Liver (tissue), 3 donors: ENCODE measurements at regions not wholly inside any gene's neighbourhood (a gene's known extent, or its start where the extent isn't known, plus 50 kb on each side); places are given as distances from the start of the nearest gene placed in this dataset.

Source experiments
- ATF3 ChIP-seq: IDR thresholded peaks from 2 replicates; pipeline ENCODE4 v1.6.1; 2016; ENCODE audit warnings: antibody characterized with exemption
- CTCF ChIP-seq: fragments of 150-350 bp; IDR thresholded peaks from 2 replicates; pipeline ENCODE4 v1.5.1; 2017; ENCODE audit warnings: improper control_type of control experiment, low read depth, low read length; ENCODE audit not compliant: missing input control
- FOXA1 ChIP-seq: IDR thresholded peaks from 2 replicates; pipeline ENCODE4 v1.6.1; 2016; ENCODE audit warnings: antibody characterized with exemption
- JUND ChIP-seq, 2 donors: IDR thresholded peaks; 2 replicates each; pipeline ENCODE4 v1.6.1; 2016; ENCODE audit warnings: antibody characterized with exemption in 2 of 2
- MAX ChIP-seq: IDR thresholded peaks from 2 replicates; pipeline ENCODE4 v1.6.1; 2016; ENCODE audit warnings: antibody characterized with exemption
- NR2F2 ChIP-seq: IDR thresholded peaks from 2 replicates; pipeline ENCODE4 v1.6.1; 2016; ENCODE audit warnings: antibody characterized with exemption
- RAD21 ChIP-seq, 2 donors: IDR thresholded peaks; 2 replicates each; pipeline ENCODE4 v1.6.1; 2016; ENCODE audit warnings: antibody characterized with exemption in 2 of 2, mild to moderate bottlenecking in 2 of 2
- REST ChIP-seq: IDR thresholded peaks from 2 replicates; pipeline ENCODE4 v1.6.1; 2016; ENCODE audit warnings: antibody characterized with exemption, mild to moderate bottlenecking
- SP1 ChIP-seq: IDR thresholded peaks from 2 replicates; pipeline ENCODE4 v1.6.1; 2018; ENCODE audit warnings: antibody characterized with exemption, mild to moderate bottlenecking
- TAF1 ChIP-seq: conservative IDR thresholded peaks from 2 replicates; pipeline ENCODE4 v1.6.1; 2016; ENCODE audit warnings: antibody characterized with exemption, mild to moderate bottlenecking
- YY1 ChIP-seq: IDR thresholded peaks from 2 replicates; pipeline ENCODE4 v1.6.1; 2016; ENCODE audit warnings: antibody characterized with exemption, mild to moderate bottlenecking
- ZBTB33 ChIP-seq: IDR thresholded peaks from 2 replicates; pipeline ENCODE4 v1.6.1; 2016; ENCODE audit warnings: antibody characterized with exemption
- donor health status: healthy.
- donor health status: healthy.

- TF ChIP-seq CTCF = no peak
- TF ChIP-seq JUND (IDR thresholded peaks at IDR 0.05) = no peak
- no peak for TF ChIP-seq ATF3
- TF ChIP-seq YY1 = no peak
- no peak for TF ChIP-seq MAX
- no peak for TF ChIP-seq RAD21 (IDR thresholded peaks at IDR 0.05)
- no peak for TF ChIP-seq TAF1
- TF ChIP-seq NR2F2 = no peak
- no peak for TF ChIP-seq SP1
- no peak for TF ChIP-seq FOXA1
- no peak for TF ChIP-seq REST
- TF ChIP-seq ZBTB33 = no peak
These were observed 98.0 kb downstream of the SLC5A7 start for GRCh38 chr2:108084311-108084710.
